Testis (tissue), 2 donors: ENCODE measurements at regions not wholly inside any gene's neighbourhood (a gene's known extent, or its start where the extent isn't known, plus 50 kb on each side); places are given as distances from the start of the nearest gene placed in this dataset.
"Not testable (repeated sequence)": the region's sequence is repeated elsewhere in the genome, so short reads cannot be mapped to it uniquely, and the experiment has no call there.

Experiments
- DNase-seq: peaks from one replicate; pipeline ENCODE4 v3.0.0-alpha.2; 2019
- H3K27ac ChIP-seq, 2 donors: fragments of 200-600 bp; sonication (generic); one replicate each; pipeline ENCODE4 v1.5.1; 2019
- H3K27me3 ChIP-seq: fragments of 200-600 bp; sonication (generic); one replicate; pipeline ENCODE4 v1.5.1; 2019
- H3K36me3 ChIP-seq: fragments of 200-600 bp; sonication (generic); one replicate; pipeline ENCODE4 v1.5.1; 2017; ENCODE audit warnings: low read depth; ENCODE audit errors: missing control alignments
- H3K4me1 ChIP-seq: fragments of 200-600 bp; sonication (generic); one replicate; pipeline ENCODE4 v1.5.1; 2019
- H3K4me3 ChIP-seq, 2 donors: fragments of 200-600 bp; sonication (generic); one replicate each; pipeline ENCODE4 v1.5.1; 2017 to 2019
- H3K9me3 ChIP-seq: fragments of 200-600 bp; sonication (generic); one replicate; pipeline ENCODE4 v1.5.1; 2017
- POLR2A ChIP-seq: fragments of 450-650 bp; IDR thresholded peaks from one replicate; pipeline ENCODE4 v1.6.1; 2017; ENCODE audit warnings: antibody characterized with exemption, mild to moderate bottlenecking, moderate library complexity
- WGBS, 2 donors: methylation state at CpG; one replicate each; pipeline ENCODE4 v1.1.5; 2018; 5-methylcytosine and 5-hydroxymethylcytosine counted together
- intact Hi-C: fragments of 100-400 bp; cut with DNase I; formaldehyde crosslinking; loops from one replicate; pipeline ENCODE4 v1.15.1; 2023; ENCODE audit warnings: low total_unique reads
- TF ChIP-seq, protein P1 (sequence below), 3 experiments: fragments of 450-650 bp in 2 of 3; fragments of 200-600 bp in 1 of 3; sonication (generic) in 1 of 3; IDR thresholded peaks; one replicate each; pipeline ENCODE4 v1.5.1; 2016 to 2019; ENCODE audit warnings: antibody characterized with exemption in 3 of 3, mild to moderate bottlenecking in 2 of 3, moderate library complexity in 1 of 3

GRCh38 chr1:233470741-233471499 lies 143.0 kb upstream of the KCNK1 start:
- no peaks in the 10 kb centered on the region for H3K27me3 ChIP-seq

DNA sequence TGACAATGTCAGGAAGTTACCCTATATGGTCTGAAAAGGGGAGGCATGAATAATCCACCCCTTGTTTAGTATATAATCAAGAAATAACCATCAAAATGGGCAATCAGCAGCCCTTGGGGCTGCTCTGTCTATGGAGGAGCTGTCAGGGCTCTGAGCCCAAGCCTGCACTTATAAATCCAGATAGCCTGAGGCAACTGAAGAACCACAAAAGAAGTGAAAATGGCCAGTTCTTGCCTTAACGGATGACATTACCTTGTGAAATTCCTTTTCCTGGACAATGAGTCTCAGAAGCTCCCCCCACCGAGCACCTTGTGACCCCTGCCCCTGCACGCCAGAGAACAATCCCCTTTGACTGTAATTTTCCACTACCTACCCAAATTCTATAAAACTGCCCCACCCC lies 142.1 kb upstream of the KCNK1 start:
- H3K9me3 ChIP-seq, H3K27ac ChIP-seq, H3K36me3 ChIP-seq, H3K27me3 ChIP-seq, H3K4me1 ChIP-seq, intact Hi-C loops, H3K4me3 ChIP-seq, DNase-seq: not testable (repeated sequence)
- 90 to 100% methylated on average over 3 of the region's 3 CpGs for WGBS, 2 donors

More at GRCh38 chr1:233470741-233471499, 143.0 kb upstream of the KCNK1 start:
- no peaks in the 10 kb centered on the region for H3K36me3 ChIP-seq
- H3K4me3 ChIP-seq: no peak overlapping the region
- no peak for TF ChIP-seq POLR2A
- TF ChIP-seq, protein P1, sequence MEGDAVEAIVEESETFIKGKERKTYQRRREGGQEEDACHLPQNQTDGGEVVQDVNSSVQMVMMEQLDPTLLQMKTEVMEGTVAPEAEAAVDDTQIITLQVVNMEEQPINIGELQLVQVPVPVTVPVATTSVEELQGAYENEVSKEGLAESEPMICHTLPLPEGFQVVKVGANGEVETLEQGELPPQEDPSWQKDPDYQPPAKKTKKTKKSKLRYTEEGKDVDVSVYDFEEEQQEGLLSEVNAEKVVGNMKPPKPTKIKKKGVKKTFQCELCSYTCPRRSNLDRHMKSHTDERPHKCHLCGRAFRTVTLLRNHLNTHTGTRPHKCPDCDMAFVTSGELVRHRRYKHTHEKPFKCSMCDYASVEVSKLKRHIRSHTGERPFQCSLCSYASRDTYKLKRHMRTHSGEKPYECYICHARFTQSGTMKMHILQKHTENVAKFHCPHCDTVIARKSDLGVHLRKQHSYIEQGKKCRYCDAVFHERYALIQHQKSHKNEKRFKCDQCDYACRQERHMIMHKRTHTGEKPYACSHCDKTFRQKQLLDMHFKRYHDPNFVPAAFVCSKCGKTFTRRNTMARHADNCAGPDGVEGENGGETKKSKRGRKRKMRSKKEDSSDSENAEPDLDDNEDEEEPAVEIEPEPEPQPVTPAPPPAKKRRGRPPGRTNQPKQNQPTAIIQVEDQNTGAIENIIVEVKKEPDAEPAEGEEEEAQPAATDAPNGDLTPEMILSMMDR (IDR thresholded peaks at IDR 0.05): no peak
- DNase-seq: no peak
- H3K27ac ChIP-seq: no peak overlapping the region
- 72% methylated on average over 6 of the region's 6 CpGs for WGBS, 2 donors
- no peaks in the 10 kb centered on the region for H3K4me1 ChIP-seq
- no peaks in the 10 kb centered on the region for H3K9me3 ChIP-seq
- intact Hi-C loops: no loop called here

- H3K27me3 ChIP-seq, intact Hi-C loops, H3K9me3 ChIP-seq, H3K4me1 ChIP-seq, H3K4me3 ChIP-seq, H3K36me3 ChIP-seq, H3K27ac ChIP-seq, DNase-seq: not testable (repeated sequence)
- WGBS, 2 donors: 66 to 80% methylated on average over 7 of the region's 7 CpGs
Measured at GRCh38 chr1:233472796-233473195, 141.1 kb upstream of the KCNK1 start.

DNA sequence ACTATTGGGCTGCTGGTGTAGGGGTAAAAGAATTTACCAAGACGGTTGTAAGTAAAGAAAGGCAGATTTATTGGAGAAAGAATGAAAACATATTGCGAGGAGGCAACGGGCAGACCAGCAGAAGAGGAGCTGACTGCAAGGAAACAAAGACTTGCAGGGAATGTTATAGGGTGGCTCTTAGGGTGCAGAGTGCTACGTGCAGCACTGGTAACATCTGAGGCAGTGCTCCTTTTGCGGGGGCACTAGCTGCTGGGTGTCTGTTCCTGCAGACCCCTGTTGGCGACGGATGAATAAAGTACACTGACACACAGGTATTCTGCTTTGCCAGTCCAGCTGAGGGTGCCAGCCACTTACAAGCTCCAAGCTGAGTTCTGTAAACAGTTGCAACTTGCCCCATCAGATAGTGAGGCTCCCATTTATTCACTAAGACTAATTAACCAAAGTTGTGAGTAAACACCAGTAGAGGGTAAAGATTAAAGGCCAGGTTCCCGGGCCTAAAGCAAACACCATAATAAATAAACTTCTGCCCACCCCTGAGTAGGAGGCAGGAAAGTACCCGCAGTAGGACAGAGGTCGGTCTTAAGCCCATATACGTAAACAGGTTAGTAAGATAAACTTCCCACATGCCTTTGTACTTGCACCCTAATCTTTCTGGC lies 140.2 kb upstream of the KCNK1 start:
- Histone ChIP-seq H3K4me1 (no peaks in the 10 kb centered on the region), H3K4me3 (no peak overlapping the region), H3K9me3 (no peaks in the 10 kb centered on the region), H3K27me3 (no peaks in the 10 kb centered on the region), H3K27ac (no peak overlapping the region), H3K36me3 (no peaks in the 10 kb centered on the region)
- no peak for DNase-seq
- intact Hi-C loops: no loop called here
- TF ChIP-seq, protein P1 (IDR thresholded peaks at IDR 0.05): no peak
- no peak for TF ChIP-seq POLR2A
- 81 to 82% methylated on average over 11 of the region's 11 CpGs for WGBS, 2 donors

DNA sequence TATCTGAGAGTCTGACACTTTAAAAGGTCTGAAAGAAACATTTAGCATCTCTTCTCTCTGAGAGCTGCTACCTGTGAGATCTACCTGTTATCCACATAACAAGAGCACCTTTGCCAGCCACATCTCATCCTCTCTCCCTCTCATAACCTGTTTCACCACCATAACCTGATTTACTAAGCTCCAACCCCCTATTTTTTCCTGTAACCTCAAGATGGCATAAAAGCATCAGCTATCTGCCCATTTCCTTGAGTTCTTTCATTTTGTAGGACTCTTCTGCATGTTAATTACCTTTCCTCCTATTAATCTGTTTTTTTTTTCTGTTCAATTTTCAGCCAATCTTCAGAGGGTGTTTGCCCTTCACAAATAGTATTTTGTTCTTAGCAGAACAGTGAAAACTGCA lies 136.5 kb upstream of the KCNK1 start:
- intact Hi-C loops: no loop called here
- H3K4me3 ChIP-seq: no peak overlapping the region
- DNase-seq: no peak
- no peak overlapping the region for H3K27ac ChIP-seq
- H3K9me3 ChIP-seq: no peaks in the 10 kb centered on the region
- H3K27me3 ChIP-seq: no peaks in the 10 kb centered on the region
- no peak for TF ChIP-seq POLR2A
- TF ChIP-seq, protein P1 (IDR thresholded peaks at IDR 0.05): no peak
- H3K36me3 ChIP-seq: no peaks in the 10 kb centered on the region
- no peaks in the 10 kb centered on the region for H3K4me1 ChIP-seq

DNA sequence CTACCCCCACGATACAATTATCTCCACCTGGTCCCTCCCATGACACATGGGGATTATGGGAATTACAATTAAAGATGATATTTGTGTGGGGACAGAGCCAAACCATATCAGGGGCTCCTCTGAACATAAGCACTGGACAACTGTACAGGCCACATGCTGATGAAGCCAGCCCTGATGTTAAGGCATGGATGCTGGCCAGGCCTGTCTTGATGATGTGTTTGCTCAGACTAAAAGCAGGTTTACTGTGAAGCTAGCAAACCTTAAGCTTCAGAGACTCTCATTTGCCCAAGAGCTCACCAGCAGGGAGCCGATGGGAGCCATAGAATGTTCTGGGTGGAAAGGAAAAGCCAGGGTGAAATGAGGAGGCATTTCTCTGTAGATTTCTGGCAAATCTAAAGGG lies 135.3 kb upstream of the KCNK1 start:
- Histone ChIP-seq H3K4me3 (no peak overlapping the region), H3K9me3 (no peaks in the 10 kb centered on the region), H3K4me1 (no peaks in the 10 kb centered on the region), H3K36me3 (no peaks in the 10 kb centered on the region), H3K27ac (no peak overlapping the region), H3K27me3 (no peaks in the 10 kb centered on the region)
- TF ChIP-seq, protein P1 (IDR thresholded peaks at IDR 0.05): no peak
- TF ChIP-seq POLR2A: no peak
- WGBS, 2 donors: 75 to 76% methylated on average over 2 of the region's 2 CpGs
- DNase-seq: no peak
- intact Hi-C loops: no loop called here
